D341Med (cell line): ENCODE measurements at regions not wholly inside any gene's neighbourhood (a gene's known extent, or its start where the extent isn't known, plus 50 kb on each side); places are given as distances from the start of the nearest gene placed in this dataset.
"Not testable (repeated sequence)": the region's sequence is repeated elsewhere in the genome, so short reads cannot be mapped to it uniquely, and the experiment has no call there.

Experiments used
- DNase-seq: peaks from one replicate; pipeline ENCODE4 v3.0.0; 2012; ENCODE audit warnings: low spot score

- no peak for DNase-seq
These were observed 435.9 kb downstream of the DCDC2C start for GRCh38 chr2:4139316-4139715.

- DNase-seq, result no peak
These were observed 436.4 kb downstream of the DCDC2C start for GRCh38 chr2:4139731-4140130.

- DNase-seq, result no peak
These were observed 437.1 kb downstream of the DCDC2C start for GRCh38 chr2:4140281-4140970.

- DNase-seq, result no peak
These were observed 441.4 kb downstream of the DCDC2C start for GRCh38 chr2:4144731-4145130.

GRCh38 chr2:4151521-4151920 is 448.1 kb downstream of the DCDC2C start:
- DNase-seq, result no peak

GRCh38 chr2:4152051-4152450 is 448.7 kb downstream of the DCDC2C start:
- no peak for DNase-seq

GRCh38 chr2:4168834-4169233 is 465.5 kb downstream of the DCDC2C start:
- DNase-seq, result no peak

GRCh38 chr2:4174796-4175195 is 471.4 kb downstream of the DCDC2C start:
- DNase-seq, result no peak

- no peak for DNase-seq
These were observed 472.0 kb downstream of the DCDC2C start for GRCh38 chr2:4175343-4175742.

GRCh38 chr2:4180631-4181030 is 477.3 kb downstream of the DCDC2C start:
- no peak for DNase-seq

- no peak for DNase-seq
These were observed 477.7 kb downstream of the DCDC2C start for GRCh38 chr2:4181062-4181461.

GRCh38 chr2:4188561-4188960 is 485.2 kb downstream of the DCDC2C start:
- peak; percentile 57 for DNase-seq

- DNase-seq, result no peak
These were observed 487.2 kb downstream of the DCDC2C start for GRCh38 chr2:4190548-4190947.

GRCh38 chr2:4192119-4192518 is 488.7 kb downstream of the DCDC2C start:
- DNase-seq, result no peak

- DNase-seq, result no peak
These were observed 511.2 kb downstream of the DCDC2C start for GRCh38 chr2:4214444-4215205.

- DNase-seq, result no peak
These were observed 514.4 kb downstream of the DCDC2C start for GRCh38 chr2:4217737-4218136.

GRCh38 chr2:4219101-4219500 is 515.7 kb downstream of the DCDC2C start:
- no peak for DNase-seq

- DNase-seq, result no peak
These were observed 516.2 kb downstream of the DCDC2C start for GRCh38 chr2:4219571-4219970.

- DNase-seq, result no peak
These were observed 518.1 kb downstream of the DCDC2C start for GRCh38 chr2:4221434-4221833.

GRCh38 chr2:4221845-4222244 is 518.5 kb downstream of the DCDC2C start:
- DNase-seq, result no peak

- not testable (repeated sequence) for DNase-seq
These were observed 541.0 kb downstream of the DCDC2C start for GRCh38 chr2:4244422-4244821.

- no peak for DNase-seq
These were observed 543.2 kb downstream of the DCDC2C start for GRCh38 chr2:4246364-4247131.

- DNase-seq, result no peak
These were observed 544.4 kb downstream of the DCDC2C start for GRCh38 chr2:4247791-4248190.
